ENCODE measurements at regions not wholly inside any gene's neighbourhood (a gene's known extent, or its start where the extent isn't known, plus 50 kb on each side); places are given as distances from the start of the nearest gene placed in this dataset.

DNA sequence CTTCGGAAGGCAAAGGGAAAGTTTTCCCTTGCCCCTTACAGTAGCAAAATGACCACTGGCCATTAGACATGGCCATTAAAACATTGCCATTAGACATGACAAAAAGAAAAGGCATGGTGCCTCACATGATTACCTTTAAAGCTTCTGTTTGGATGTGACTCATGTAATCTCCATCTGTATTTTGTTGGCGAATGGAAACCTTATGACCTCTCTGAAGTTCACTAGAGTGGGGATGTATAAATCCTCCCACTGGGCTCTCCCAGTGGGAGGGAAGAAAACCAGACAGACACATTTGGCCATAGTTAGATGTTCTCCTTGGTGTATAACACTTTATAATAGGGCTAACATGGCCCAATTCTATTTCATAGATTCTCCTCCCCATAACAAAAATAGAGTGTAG is 152.6 kb downstream of the MAGEB17 start:
- TF ChIP-seq POLR2A (IDR thresholded peaks at IDR 0.05) = no peak
- TF ChIP-seq, protein P1, sequence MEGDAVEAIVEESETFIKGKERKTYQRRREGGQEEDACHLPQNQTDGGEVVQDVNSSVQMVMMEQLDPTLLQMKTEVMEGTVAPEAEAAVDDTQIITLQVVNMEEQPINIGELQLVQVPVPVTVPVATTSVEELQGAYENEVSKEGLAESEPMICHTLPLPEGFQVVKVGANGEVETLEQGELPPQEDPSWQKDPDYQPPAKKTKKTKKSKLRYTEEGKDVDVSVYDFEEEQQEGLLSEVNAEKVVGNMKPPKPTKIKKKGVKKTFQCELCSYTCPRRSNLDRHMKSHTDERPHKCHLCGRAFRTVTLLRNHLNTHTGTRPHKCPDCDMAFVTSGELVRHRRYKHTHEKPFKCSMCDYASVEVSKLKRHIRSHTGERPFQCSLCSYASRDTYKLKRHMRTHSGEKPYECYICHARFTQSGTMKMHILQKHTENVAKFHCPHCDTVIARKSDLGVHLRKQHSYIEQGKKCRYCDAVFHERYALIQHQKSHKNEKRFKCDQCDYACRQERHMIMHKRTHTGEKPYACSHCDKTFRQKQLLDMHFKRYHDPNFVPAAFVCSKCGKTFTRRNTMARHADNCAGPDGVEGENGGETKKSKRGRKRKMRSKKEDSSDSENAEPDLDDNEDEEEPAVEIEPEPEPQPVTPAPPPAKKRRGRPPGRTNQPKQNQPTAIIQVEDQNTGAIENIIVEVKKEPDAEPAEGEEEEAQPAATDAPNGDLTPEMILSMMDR (IDR thresholded peaks at IDR 0.05) = no peak

Data from body of pancreas (tissue), 4 donors.